A549 (cell line): ENCODE measurements at regions not wholly inside any gene's neighbourhood (a gene's known extent, or its start where the extent isn't known, plus 50 kb on each side); places are given as distances from the start of the nearest gene placed in this dataset.

ENCODE experiments used
- ATAC-seq, 2 experiments: fragments of 200-7000 bp in 1 of 2; fragments of >200 bp in 1 of 2; cut with Nextera tagmentation in 1 of 2; cut with Tn5 transposase in 1 of 2; 3 replicates each; pipeline versions ENCODE4 v1.8.0 to v1.9.1; 2018 to 2020; ENCODE audit warnings: mild to moderate bottlenecking in 1 of 2, moderate library complexity in 1 of 2
- CTCF ChIA-PET: fragments of 300-600 bp; sonication (Branson Sonifier 250); formaldehyde crosslinking; extraction: SDS; loops from one replicate; lab custom pipeline; 2021; ENCODE audit warnings: antibody characterized with exemption, inconsistent platforms; lab: Yijun Ruan, JAX
- POLR2A ChIA-PET: fragments of 350-600 bp; formaldehyde crosslinking; extraction: SDS; loops from one replicate; lab custom pipeline; 2021; ENCODE audit warnings: antibody characterized with exemption, inconsistent platforms; lab: Yijun Ruan, JAX
- DNase-seq, 2 experiments: peaks; one replicate each; pipeline versions ENCODE4 v3.0.0 to v3.0.0-alpha.2; 2011 to 2016; ENCODE audit warnings: low read depth in 1 of 2, low spot score in 1 of 2
- FAIRE-seq: peaks from 2 replicates; lab custom pipeline; 2011; peaks lifted over from hg19 to GRCh38; lab: Jason Lieb, UNC
- H3K27ac ChIP-seq, 2 experiments: fragments of >200 bp; sonication (Bioruptor Twin); formaldehyde crosslinking; 3 replicates each; pipeline ENCODE4 v1.5.1; 2016 to 2017
- H3K4me1 ChIP-seq: fragments of >200 bp; sonication (Bioruptor Twin); formaldehyde crosslinking; 3 replicates; pipeline ENCODE4 v1.6.1; 2016
- H3K4me2 ChIP-seq: fragments of >200 bp; sonication (Bioruptor Twin); formaldehyde crosslinking; 3 replicates; pipeline ENCODE4 v1.6.1; 2016
- H3K4me3 ChIP-seq: fragments of >200 bp; sonication (Bioruptor Twin); formaldehyde crosslinking; 3 replicates; pipeline ENCODE4 v1.5.1; 2016
- H3K9me3 ChIP-seq: fragments of >200 bp; sonication (Bioruptor Twin); formaldehyde crosslinking; 3 replicates; pipeline ENCODE4 v1.6.1; 2016
- ATOH8 ChIP-seq: fragments of 250-450 bp; sonication (Bioruptor Pico); IDR thresholded peaks from 2 replicates; pipeline ENCODE4 v1.5.0; 2020; ENCODE audit warnings: low read depth, mild to moderate bottlenecking, moderate library complexity
- CEBPB ChIP-seq, 2 experiments: fragments of >200 bp in 1 of 2; sonication (Bioruptor Twin) in 1 of 2; formaldehyde crosslinking in 1 of 2; IDR thresholded peaks; 2 replicates each; pipeline ENCODE4 v1.6.1; 2012 to 2016
- EP300 ChIP-seq, 2 experiments: fragments of >200 bp; sonication (Bioruptor Twin); formaldehyde crosslinking; IDR thresholded peaks; 2 replicates in 1 of 2; 3 replicates in 1 of 2; pipeline ENCODE4 v1.6.1; 2016 to 2017
- FOXS1 ChIP-seq: fragments of 250-450 bp; sonication (Bioruptor Pico); IDR thresholded peaks from 2 replicates; pipeline ENCODE4 v1.5.0; 2020; ENCODE audit warnings: mild to moderate bottlenecking, moderate library complexity
- HEYL ChIP-seq: fragments of 250-450 bp; sonication (Bioruptor Pico); IDR thresholded peaks from 2 replicates; pipeline ENCODE4 v1.8.0; 2021; ENCODE audit warnings: mild to moderate bottlenecking, moderate library complexity
- HOXB13 ChIP-seq: fragments of 250-450 bp; sonication (Bioruptor Pico); IDR thresholded peaks from 2 replicates; pipeline ENCODE4 v1.5.0; 2020; ENCODE audit warnings: low read depth, mild to moderate bottlenecking, moderate library complexity
- JUN ChIP-seq, 2 experiments: fragments of >200 bp; sonication (Bioruptor Twin); formaldehyde crosslinking; IDR thresholded peaks; 2 replicates in 1 of 2; 3 replicates in 1 of 2; pipeline ENCODE4 v1.6.1; 2016 to 2017
- MAZ ChIP-seq: fragments of 150-350 bp; IDR thresholded peaks from 2 replicates; pipeline ENCODE4 v1.6.1; 2014; ENCODE audit warnings: antibody characterized with exemption, low read depth, low read length, borderline replicate concordance
- MYC ChIP-seq: IDR thresholded peaks from 2 replicates; pipeline ENCODE4 v1.6.1; 2012; ENCODE audit warnings: mild to moderate bottlenecking, inconsistent platforms, low read length, improper control_type of control experiment, borderline replicate concordance
- NFE2L2 ChIP-seq: fragments of 150-350 bp; conservative IDR thresholded peaks from 2 replicates; pipeline ENCODE4 v1.6.1; 2014; ENCODE audit warnings: low read length
- POLR2A ChIP-seq: IDR thresholded peaks from 2 replicates; pipeline ENCODE4 v1.6.1; 2012; ENCODE audit warnings: mild to moderate bottlenecking, low read length
- RAD21 ChIP-seq, 2 experiments: fragments of >200 bp in 1 of 2; sonication (Bioruptor Twin) in 1 of 2; formaldehyde crosslinking in 1 of 2; IDR thresholded peaks in 1 of 2; conservative IDR thresholded peaks in 1 of 2; 2 replicates in 1 of 2; 3 replicates in 1 of 2; pipeline ENCODE4 v1.6.1; 2012 to 2018; ENCODE audit warnings: inconsistent platforms in 1 of 2
- RNF2 ChIP-seq: fragments of 200-600 bp; sonication (generic); IDR thresholded peaks from 2 replicates; pipeline ENCODE4 v1.6.1; 2016; ENCODE audit warnings: low read depth, mild to moderate bottlenecking, antibody characterized with exemption, moderate library complexity, borderline replicate concordance
- SMC3 ChIP-seq: fragments of >200 bp; sonication (Bioruptor Twin); formaldehyde crosslinking; IDR thresholded peaks from 3 replicates; pipeline ENCODE4 v1.6.1; 2018; ENCODE audit warnings: inconsistent platforms
- TFCP2L1 ChIP-seq: fragments of 250-450 bp; sonication (Bioruptor Pico); IDR thresholded peaks from 2 replicates; pipeline ENCODE4 v1.5.0; 2021; ENCODE audit warnings: mild to moderate bottlenecking
- TP53 ChIP-seq: fragments of 250-450 bp; sonication (Bioruptor Pico); IDR thresholded peaks from 2 replicates; pipeline ENCODE4 v1.5.0; 2021; ENCODE audit warnings: mild to moderate bottlenecking, moderate library complexity
- USF2 ChIP-seq: fragments of 450-650 bp; IDR thresholded peaks from 2 replicates; pipeline ENCODE4 v1.6.1; 2014; ENCODE audit warnings: antibody characterized with exemption
- ZFP36 ChIP-seq: fragments of 450-650 bp; IDR thresholded peaks from 2 replicates; pipeline ENCODE4 v1.6.1; 2014; ENCODE audit warnings: borderline replicate concordance; ENCODE audit not compliant: partially characterized antibody
- ZSCAN20 ChIP-seq: fragments of 250-450 bp; sonication (Bioruptor Pico); IDR thresholded peaks from 2 replicates; pipeline ENCODE4 v1.8.0; 2022; ENCODE audit warnings: mild to moderate bottlenecking, moderate library complexity
- WGBS: methylation state at CpG from one replicate; pipeline ENCODE4 v1.1.6; 2017; ENCODE audit errors: missing lambda C conversion rate; 5-methylcytosine and 5-hydroxymethylcytosine counted together
- TF ChIP-seq, protein P1 (sequence below): IDR thresholded peaks from 2 replicates; pipeline ENCODE4 v1.6.1; 2012; ENCODE audit warnings: low read depth, borderline replicate concordance
- TF ChIP-seq, protein P2 (sequence below): IDR thresholded peaks from 2 replicates; pipeline ENCODE4 v1.6.1; 2012
- TF ChIP-seq, protein P3 (sequence below): fragments of 200-600 bp; sonication (generic); IDR thresholded peaks from 2 replicates; pipeline ENCODE4 v1.6.1; 2016; ENCODE audit warnings: antibody characterized with exemption, mild to moderate bottlenecking, moderate library complexity
- TF ChIP-seq, protein P4 (sequence below): IDR thresholded peaks from 2 replicates; pipeline ENCODE4 v1.6.1; 2012

DNA sequence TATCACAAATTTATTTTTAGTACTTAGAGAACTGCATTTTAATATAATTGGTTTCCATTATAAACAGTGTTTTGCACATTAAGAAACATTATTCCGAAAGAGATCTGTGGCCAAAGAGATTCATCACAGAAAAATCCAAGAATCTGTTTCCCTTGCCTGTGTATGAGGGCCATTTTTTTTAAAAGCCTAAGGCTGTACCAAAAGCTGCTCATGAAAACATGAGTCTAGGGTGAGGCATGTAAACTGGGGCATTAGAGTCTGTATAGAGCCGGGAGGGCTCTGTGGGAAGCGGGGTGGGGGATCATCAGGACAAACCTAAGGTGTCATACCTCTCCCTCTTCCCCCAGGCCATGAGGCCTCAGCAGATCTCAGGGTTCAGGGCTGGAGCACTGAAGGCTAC is 223.8 kb downstream of the FBXO15 start:
- Histone ChIP-seq H3K4me2 (no peak overlapping the region), H3K27ac (no peak overlapping the region), H3K4me3 (no peak overlapping the region), H3K4me1 (no peaks in the 10 kb centered on the region), H3K9me3 (no peaks in the 10 kb centered on the region)
- FAIRE-seq (no peak), ATAC-seq (no peak), DNase-seq (no peak)
- ChIA-PET CTCF (no interaction called here), POLR2A (no interaction called here)
- TF ChIP-seq USF2, result no peak
- TF ChIP-seq, protein P1, sequence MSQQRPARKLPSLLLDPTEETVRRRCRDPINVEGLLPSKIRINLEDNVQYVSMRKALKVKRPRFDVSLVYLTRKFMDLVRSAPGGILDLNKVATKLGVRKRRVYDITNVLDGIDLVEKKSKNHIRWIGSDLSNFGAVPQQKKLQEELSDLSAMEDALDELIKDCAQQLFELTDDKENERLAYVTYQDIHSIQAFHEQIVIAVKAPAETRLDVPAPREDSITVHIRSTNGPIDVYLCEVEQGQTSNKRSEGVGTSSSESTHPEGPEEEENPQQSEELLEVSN, result no peak
- TF ChIP-seq, protein P2, sequence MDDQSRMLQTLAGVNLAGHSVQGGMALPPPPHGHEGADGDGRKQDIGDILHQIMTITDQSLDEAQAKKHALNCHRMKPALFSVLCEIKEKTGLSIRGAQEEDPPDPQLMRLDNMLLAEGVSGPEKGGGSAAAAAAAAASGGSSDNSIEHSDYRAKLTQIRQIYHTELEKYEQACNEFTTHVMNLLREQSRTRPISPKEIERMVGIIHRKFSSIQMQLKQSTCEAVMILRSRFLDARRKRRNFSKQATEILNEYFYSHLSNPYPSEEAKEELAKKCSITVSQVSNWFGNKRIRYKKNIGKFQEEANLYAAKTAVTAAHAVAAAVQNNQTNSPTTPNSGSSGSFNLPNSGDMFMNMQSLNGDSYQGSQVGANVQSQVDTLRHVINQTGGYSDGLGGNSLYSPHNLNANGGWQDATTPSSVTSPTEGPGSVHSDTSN, result no peak
- TF ChIP-seq SMC3, result no peak
- TF ChIP-seq HOXB13 (CRISPR knock-in tag), result no peak
- no peak for TF ChIP-seq NFE2L2
- TF ChIP-seq CEBPB (IDR thresholded peaks at IDR 0.05), result no peak
- TF ChIP-seq RNF2, result no peak
- TF ChIP-seq TP53, result no peak
- TF ChIP-seq ZFP36, result no peak
- TF ChIP-seq EP300 (IDR thresholded peaks at IDR 0.05), result no peak
- no peak for TF ChIP-seq FOXS1 (CRISPR knock-in tag)
- no peak for TF ChIP-seq ZSCAN20 (CRISPR knock-in tag)
- no peak for TF ChIP-seq HEYL
- no peak for TF ChIP-seq ATOH8 (CRISPR knock-in tag)
- WGBS, result 16% methylated on average over 3 of the region's 3 CpGs

- no peaks in the 10 kb centered on the region for H3K4me1 ChIP-seq
- no peak overlapping the region for H3K27ac ChIP-seq
- CTCF ChIA-PET, result no interaction called here
- no peak overlapping the region for H3K4me2 ChIP-seq
- TF ChIP-seq JUN (IDR thresholded peaks at IDR 0.05) (no peak), MYC (no peak), RAD21 (conservative IDR thresholded peaks at IDR 0.05 in 1 of 2, IDR thresholded peaks at IDR 0.05 in 1 of 2) (no peak), MAZ (no peak), HOXB13 (CRISPR knock-in tag) (no peak), RNF2 (no peak), EP300 (IDR thresholded peaks at IDR 0.05) (no peak), POLR2A (no peak), TFCP2L1 (no peak), USF2 (no peak), NFE2L2 (no peak), ATOH8 (CRISPR knock-in tag) (no peak)
- TF ChIP-seq, protein P3, sequence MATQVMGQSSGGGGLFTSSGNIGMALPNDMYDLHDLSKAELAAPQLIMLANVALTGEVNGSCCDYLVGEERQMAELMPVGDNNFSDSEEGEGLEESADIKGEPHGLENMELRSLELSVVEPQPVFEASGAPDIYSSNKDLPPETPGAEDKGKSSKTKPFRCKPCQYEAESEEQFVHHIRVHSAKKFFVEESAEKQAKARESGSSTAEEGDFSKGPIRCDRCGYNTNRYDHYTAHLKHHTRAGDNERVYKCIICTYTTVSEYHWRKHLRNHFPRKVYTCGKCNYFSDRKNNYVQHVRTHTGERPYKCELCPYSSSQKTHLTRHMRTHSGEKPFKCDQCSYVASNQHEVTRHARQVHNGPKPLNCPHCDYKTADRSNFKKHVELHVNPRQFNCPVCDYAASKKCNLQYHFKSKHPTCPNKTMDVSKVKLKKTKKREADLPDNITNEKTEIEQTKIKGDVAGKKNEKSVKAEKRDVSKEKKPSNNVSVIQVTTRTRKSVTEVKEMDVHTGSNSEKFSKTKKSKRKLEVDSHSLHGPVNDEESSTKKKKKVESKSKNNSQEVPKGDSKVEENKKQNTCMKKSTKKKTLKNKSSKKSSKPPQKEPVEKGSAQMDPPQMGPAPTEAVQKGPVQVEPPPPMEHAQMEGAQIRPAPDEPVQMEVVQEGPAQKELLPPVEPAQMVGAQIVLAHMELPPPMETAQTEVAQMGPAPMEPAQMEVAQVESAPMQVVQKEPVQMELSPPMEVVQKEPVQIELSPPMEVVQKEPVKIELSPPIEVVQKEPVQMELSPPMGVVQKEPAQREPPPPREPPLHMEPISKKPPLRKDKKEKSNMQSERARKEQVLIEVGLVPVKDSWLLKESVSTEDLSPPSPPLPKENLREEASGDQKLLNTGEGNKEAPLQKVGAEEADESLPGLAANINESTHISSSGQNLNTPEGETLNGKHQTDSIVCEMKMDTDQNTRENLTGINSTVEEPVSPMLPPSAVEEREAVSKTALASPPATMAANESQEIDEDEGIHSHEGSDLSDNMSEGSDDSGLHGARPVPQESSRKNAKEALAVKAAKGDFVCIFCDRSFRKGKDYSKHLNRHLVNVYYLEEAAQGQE, result no peak
- TF ChIP-seq, protein P4, sequence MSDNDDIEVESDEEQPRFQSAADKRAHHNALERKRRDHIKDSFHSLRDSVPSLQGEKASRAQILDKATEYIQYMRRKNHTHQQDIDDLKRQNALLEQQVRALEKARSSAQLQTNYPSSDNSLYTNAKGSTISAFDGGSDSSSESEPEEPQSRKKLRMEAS, result no peak
- no peak overlapping the region for H3K4me3 ChIP-seq
- POLR2A ChIA-PET, result no interaction called here
- H3K9me3 ChIP-seq, result no peaks in the 10 kb centered on the region
- DNase-seq (no peak), FAIRE-seq (no peak), ATAC-seq (no peak)
- 0% methylated on average over 2 of the region's 2 CpGs for WGBS
Measured at GRCh38 chr18:73920033-73920432, 227.6 kb downstream of the FBXO15 start.
